ENCODE measurements at regions not wholly inside any gene's neighbourhood (a gene's known extent, or its start where the extent isn't known, plus 50 kb on each side); places are given as distances from the start of the nearest gene placed in this dataset.

DNA sequence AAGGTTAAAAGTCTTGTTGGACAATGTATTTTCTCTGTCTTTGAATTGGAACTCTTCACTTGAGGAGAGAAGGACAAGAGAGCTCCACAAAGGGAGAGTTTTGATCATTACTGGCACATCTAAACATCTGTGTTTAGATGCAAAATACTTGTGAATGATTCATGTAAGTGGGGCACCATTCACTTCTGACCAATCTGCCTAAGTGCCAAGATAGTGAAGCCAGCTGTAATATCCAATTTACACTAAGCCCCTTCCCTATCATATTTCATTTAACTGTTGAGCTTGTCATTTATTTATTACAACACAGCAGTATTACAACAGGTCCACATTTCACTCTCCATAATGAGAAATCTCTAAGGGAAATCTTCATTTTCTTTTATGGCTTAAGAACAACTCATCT, 832.3 kb upstream of the GOT2 start:
- no peak for DNase-seq (ENCODE audit: low read depth)
- TF ChIP-seq, protein P1, sequence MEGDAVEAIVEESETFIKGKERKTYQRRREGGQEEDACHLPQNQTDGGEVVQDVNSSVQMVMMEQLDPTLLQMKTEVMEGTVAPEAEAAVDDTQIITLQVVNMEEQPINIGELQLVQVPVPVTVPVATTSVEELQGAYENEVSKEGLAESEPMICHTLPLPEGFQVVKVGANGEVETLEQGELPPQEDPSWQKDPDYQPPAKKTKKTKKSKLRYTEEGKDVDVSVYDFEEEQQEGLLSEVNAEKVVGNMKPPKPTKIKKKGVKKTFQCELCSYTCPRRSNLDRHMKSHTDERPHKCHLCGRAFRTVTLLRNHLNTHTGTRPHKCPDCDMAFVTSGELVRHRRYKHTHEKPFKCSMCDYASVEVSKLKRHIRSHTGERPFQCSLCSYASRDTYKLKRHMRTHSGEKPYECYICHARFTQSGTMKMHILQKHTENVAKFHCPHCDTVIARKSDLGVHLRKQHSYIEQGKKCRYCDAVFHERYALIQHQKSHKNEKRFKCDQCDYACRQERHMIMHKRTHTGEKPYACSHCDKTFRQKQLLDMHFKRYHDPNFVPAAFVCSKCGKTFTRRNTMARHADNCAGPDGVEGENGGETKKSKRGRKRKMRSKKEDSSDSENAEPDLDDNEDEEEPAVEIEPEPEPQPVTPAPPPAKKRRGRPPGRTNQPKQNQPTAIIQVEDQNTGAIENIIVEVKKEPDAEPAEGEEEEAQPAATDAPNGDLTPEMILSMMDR (IDR thresholded peaks at IDR 0.05; ENCODE audit: insufficient read depth, low read depth, low read length), result no peak
- H3K4me3 ChIP-seq (ENCODE audit: low read depth, low read length), result no peak overlapping the region

DNA sequence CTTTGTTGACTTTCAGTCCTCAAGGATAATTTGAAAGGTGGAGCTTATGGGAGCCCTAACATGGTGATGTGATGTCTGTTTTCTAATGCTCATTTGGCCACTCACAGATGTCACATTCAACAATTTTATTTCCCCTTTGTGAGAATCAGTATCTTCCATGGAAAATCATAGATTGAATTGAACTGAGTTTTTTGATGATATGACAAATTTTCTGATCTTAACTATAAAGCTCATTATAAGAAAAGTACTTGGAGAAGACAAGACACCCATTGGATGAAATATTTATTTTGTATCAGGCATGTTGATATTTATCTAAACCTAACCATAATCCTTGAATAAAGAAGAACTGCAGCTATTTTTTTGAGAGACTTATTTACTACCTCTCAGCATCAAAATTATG, 824.6 kb upstream of the GOT2 start:
- TF ChIP-seq, protein P1 (IDR thresholded peaks at IDR 0.05; ENCODE audit: insufficient read depth, low read depth, low read length), result no peak
- no peak overlapping the region for H3K4me3 ChIP-seq (ENCODE audit: low read depth, low read length)
- no peak for DNase-seq (ENCODE audit: low read depth)

DNA sequence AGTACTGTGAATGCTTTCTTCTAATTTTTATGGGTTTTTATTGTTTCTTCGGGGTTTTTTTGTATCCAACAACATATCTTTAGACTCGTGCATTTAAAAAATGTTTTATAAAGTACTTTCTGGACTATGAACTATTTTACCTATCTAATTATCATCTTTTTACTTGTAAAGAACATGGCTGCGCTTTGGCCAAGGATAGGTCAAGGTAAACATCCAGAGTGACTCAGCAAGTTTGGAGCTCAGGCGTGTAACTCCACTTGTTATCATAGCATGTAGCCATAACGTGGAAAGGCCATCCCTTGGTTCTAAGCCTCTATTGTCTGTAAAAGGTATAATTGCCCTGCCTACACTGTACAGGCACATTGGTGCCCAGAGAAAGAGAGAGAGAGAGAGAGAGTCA, 818.0 kb upstream of the GOT2 start:
- no peak overlapping the region for H3K4me3 ChIP-seq (ENCODE audit: low read depth, low read length)
- DNase-seq (ENCODE audit: low read depth), result no peak
- TF ChIP-seq, protein P1 (IDR thresholded peaks at IDR 0.05; ENCODE audit: insufficient read depth, low read depth, low read length), result no peak

DNA sequence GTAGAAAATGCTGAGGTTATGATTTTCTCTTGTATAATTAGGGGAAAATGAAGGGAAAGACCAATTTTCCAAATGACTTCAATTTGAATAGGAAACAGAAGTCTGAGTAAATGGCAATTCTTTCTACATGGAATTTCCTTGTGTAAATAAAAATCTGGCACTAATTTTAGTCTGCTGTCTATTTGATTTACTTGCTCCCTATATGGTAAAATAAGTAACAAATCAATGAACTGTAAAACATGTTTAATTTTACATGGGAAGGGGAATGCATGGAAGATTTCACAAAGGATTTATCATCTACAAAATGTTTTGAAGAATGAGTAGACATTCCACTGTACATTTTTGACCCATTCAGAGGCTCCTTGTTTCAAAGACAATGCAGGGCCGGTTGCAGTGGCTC, 811.6 kb upstream of the GOT2 start:
- TF ChIP-seq, protein P1 (IDR thresholded peaks at IDR 0.05; ENCODE audit: insufficient read depth, low read depth, low read length), result no peak
- no peak overlapping the region for H3K4me3 ChIP-seq (ENCODE audit: low read depth, low read length)
- no peak for DNase-seq (ENCODE audit: low read depth)

DNA sequence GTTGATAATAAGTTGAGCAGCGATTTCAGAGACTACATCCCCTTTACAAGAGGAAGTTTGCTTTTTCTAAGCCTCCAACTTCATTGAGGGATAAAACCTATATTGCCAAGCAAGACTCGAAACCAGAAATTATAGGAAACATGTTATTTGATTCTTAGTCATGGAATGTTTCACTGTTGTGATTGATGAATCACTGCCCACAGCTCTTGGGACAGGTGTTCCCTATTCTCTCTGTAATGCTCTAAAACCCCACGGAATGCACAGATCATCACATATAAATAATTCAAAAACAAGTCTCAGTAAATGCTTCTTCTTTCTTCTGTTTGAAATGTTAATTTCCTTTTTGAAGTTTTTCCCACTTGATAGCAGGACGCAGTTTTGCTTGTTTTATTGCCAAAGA, 809.5 kb upstream of the GOT2 start:
- no peak for DNase-seq (ENCODE audit: low read depth)
- TF ChIP-seq, protein P1 (IDR thresholded peaks at IDR 0.05; ENCODE audit: insufficient read depth, low read depth, low read length), result no peak
- no peak overlapping the region for H3K4me3 ChIP-seq (ENCODE audit: low read depth, low read length)

DNA sequence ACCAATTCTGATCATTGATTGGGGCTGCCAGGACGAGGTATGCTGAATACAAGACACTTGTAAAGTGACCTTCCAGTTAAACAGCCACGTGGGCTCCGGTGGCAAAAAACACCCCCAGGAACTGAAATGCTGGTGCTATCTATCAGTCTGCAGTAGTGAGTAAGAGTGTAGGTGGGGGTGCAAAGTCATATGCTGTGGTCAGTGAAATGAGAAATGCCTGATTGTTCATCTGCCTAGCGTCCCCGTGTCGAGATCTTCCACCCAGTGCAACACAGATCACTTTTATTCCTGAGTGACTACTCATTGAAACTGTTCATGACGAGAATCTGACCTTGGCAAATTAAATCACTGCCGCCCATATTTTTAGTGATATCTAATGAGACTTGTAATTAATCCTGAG, 806.5 kb upstream of the GOT2 start:
- DNase-seq (ENCODE audit: low read depth), result no peak

DNA sequence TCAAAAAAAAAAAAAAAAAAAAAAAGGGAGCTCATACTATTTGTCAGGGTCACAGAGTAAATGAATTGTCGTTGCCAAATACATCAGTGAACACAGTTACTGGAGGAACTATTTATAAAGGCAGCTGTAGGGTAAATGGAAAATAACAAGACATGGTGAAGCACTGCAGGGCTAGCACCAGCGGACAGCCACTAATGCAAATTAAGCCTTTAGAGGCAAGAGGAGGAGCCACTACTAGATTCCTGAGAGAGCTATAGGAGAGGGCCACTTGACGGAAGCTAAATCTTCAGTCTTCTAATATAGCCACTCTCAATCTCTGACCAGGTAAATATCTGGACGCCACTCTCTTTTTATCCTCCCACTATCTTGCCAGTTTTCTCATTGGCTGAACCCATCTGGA, 801.2 kb upstream of the GOT2 start:
- no peak overlapping the region for H3K4me3 ChIP-seq (ENCODE audit: low read depth, low read length)
- TF ChIP-seq, protein P1 (IDR thresholded peaks at IDR 0.05; ENCODE audit: insufficient read depth, low read depth, low read length), result no peak
- DNase-seq (ENCODE audit: low read depth), result no peak

More for the DNA sequence above, 806.5 kb upstream of the GOT2 start:
- TF ChIP-seq, protein P1 (IDR thresholded peaks at IDR 0.05; ENCODE audit: insufficient read depth, low read depth, low read length), result no peak
- no peak overlapping the region for H3K4me3 ChIP-seq (ENCODE audit: low read depth, low read length)

Data from fibroblast of villous mesenchyme (primary cell).